ENCODE measurements at regions not wholly inside any gene's neighbourhood (a gene's known extent, or its start where the extent isn't known, plus 50 kb on each side); places are given as distances from the start of the nearest gene placed in this dataset.

- DNase-seq (ENCODE audit: low spot score in 2 of 2) = no peak
- H3K27ac ChIP-seq = no peak overlapping the region
- no peak overlapping the region for H3K4me3 ChIP-seq
- no peak for TF ChIP-seq POLR2A (IDR thresholded peaks at IDR 0.05)
- TF ChIP-seq CTCF (IDR thresholded peaks at IDR 0.05) = no peak
- TF ChIP-seq POLR2AphosphoS5 (IDR thresholded peaks at IDR 0.05) = no peak
- no peaks in the 10 kb centered on the region for H3K27me3 ChIP-seq
- intact Hi-C loops (cut with DNase I; ENCODE audit: low total_unique reads) = no loop called here
- no peaks in the 10 kb centered on the region for H3K9me3 ChIP-seq
- H3K36me3 ChIP-seq = no peaks in the 10 kb centered on the region
- no peaks in the 10 kb centered on the region for H3K4me1 ChIP-seq
Measured at GRCh38 chr2:17441055-17441771, 77.0 kb downstream of the RAD51AP2 start.

- H3K4me3 ChIP-seq = no peak overlapping the region
- H3K4me1 ChIP-seq = no peaks in the 10 kb centered on the region
- intact Hi-C loops (cut with DNase I; ENCODE audit: low total_unique reads) = no loop called here
- no peak for DNase-seq (ENCODE audit: low spot score in 2 of 2)
- TF ChIP-seq POLR2AphosphoS5 (IDR thresholded peaks at IDR 0.05) (no peak), POLR2A (IDR thresholded peaks at IDR 0.05) (no peak), CTCF (IDR thresholded peaks at IDR 0.05) (no peak)
- no peaks in the 10 kb centered on the region for H3K27me3 ChIP-seq
- H3K27ac ChIP-seq = no peak overlapping the region
- no peaks in the 10 kb centered on the region for H3K9me3 ChIP-seq
- no peaks in the 10 kb centered on the region for H3K36me3 ChIP-seq
Measured at GRCh38 chr2:17430326-17430725, 87.9 kb downstream of the RAD51AP2 start.

GRCh38 chr2:17429130-17429529 is 89.1 kb downstream of the RAD51AP2 start:
- H3K27me3 ChIP-seq = no peaks in the 10 kb centered on the region
- H3K4me1 ChIP-seq = no peaks in the 10 kb centered on the region
- H3K9me3 ChIP-seq = no peaks in the 10 kb centered on the region
- TF ChIP-seq CTCF (IDR thresholded peaks at IDR 0.05) (no peak), POLR2A (IDR thresholded peaks at IDR 0.05) (no peak), POLR2AphosphoS5 (IDR thresholded peaks at IDR 0.05) (no peak)
- no peak overlapping the region for H3K27ac ChIP-seq
- DNase-seq (ENCODE audit: low spot score in 2 of 2) = no peak
- intact Hi-C loops (cut with DNase I; ENCODE audit: low total_unique reads) = no loop called here
- no peak overlapping the region for H3K4me3 ChIP-seq
- no peaks in the 10 kb centered on the region for H3K36me3 ChIP-seq

DNA sequence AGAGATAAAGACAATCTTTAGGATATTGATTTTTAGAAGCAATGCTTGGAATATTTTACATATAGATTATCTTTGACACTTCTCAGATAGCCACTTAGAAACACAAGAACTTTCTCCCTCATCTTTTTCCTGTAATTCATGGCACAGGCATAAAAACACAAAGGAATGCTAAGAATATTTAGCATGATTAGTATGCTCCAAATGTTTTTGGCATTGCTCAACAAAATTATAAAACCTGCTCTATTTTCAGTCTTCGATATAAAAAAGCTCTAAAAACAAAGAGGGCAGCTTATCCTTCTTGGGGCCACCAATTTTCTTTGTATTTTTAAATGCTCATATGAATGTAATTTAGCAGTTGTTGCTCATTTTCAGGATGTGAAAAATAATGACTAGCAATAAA is 90.8 kb downstream of the RAD51AP2 start:
- DNase-seq (ENCODE audit: low spot score in 2 of 2) = no peak
- no peaks in the 10 kb centered on the region for H3K4me1 ChIP-seq
- no peaks in the 10 kb centered on the region for H3K27me3 ChIP-seq
- TF ChIP-seq POLR2AphosphoS5 (IDR thresholded peaks at IDR 0.05) (no peak), POLR2A (IDR thresholded peaks at IDR 0.05) (no peak), CTCF (IDR thresholded peaks at IDR 0.05) (no peak)
- no peaks in the 10 kb centered on the region for H3K36me3 ChIP-seq
- intact Hi-C loops (cut with DNase I; ENCODE audit: low total_unique reads) = no loop called here
- no peaks in the 10 kb centered on the region for H3K9me3 ChIP-seq
- H3K4me3 ChIP-seq = no peak overlapping the region
- H3K27ac ChIP-seq = no peak overlapping the region

GRCh38 chr2:17426743-17427142 is 91.5 kb downstream of the RAD51AP2 start:
- DNase-seq (ENCODE audit: low spot score in 2 of 2) = no peak
- no peaks in the 10 kb centered on the region for H3K36me3 ChIP-seq
- H3K4me1 ChIP-seq = no peaks in the 10 kb centered on the region
- no peaks in the 10 kb centered on the region for H3K9me3 ChIP-seq
- intact Hi-C loops (cut with DNase I; ENCODE audit: low total_unique reads) = no loop called here
- H3K4me3 ChIP-seq = no peak overlapping the region
- H3K27me3 ChIP-seq = no peaks in the 10 kb centered on the region
- no peak for TF ChIP-seq POLR2AphosphoS5 (IDR thresholded peaks at IDR 0.05)
- TF ChIP-seq POLR2A (IDR thresholded peaks at IDR 0.05) = no peak
- TF ChIP-seq CTCF (IDR thresholded peaks at IDR 0.05) = no peak
- H3K27ac ChIP-seq = no peak overlapping the region
